K562 (cell line): ENCODE measurements at regions not wholly inside any gene's neighbourhood (a gene's known extent, or its start where the extent isn't known, plus 50 kb on each side); places are given as distances from the start of the nearest gene placed in this dataset.

Experiments
- ATAC-seq: fragments of 200-7000 bp; cut with Tn5 transposase; 3 replicates; pipeline ENCODE4 v1.9.1; 2020; ENCODE audit warnings: moderate library complexity
- BruUV-seq: library from RNA; stranded (reverse); fragments of 400-500 nt; replicated peaks from 2 replicates; lab custom pipeline; 2021; lab: Mats Ljungman, UMichigan
- CTCF ChIA-PET: fragments of 300-600 bp; formaldehyde crosslinking; extraction: SDS; loops from one replicate; lab custom pipeline; 2021; ENCODE audit warnings: low intra/inter-chr PET ratio; lab: Yijun Ruan, JAX
- POLR2A ChIA-PET: fragments of 300-600, 350-650 bp; sonication (Branson Sonifier 250); formaldehyde crosslinking; extraction: SDS; loops from one replicate; lab custom pipeline; 2021; ENCODE audit warnings: antibody characterized with exemption, inconsistent platforms; lab: Yijun Ruan, JAX
- DNase-seq, 4 experiments: peaks; one replicate each; pipeline versions ENCODE4 v3.0.0 to v3.0.0-alpha.2; 2011 to 2018; ENCODE audit warnings: low spot score in 3 of 4, mixed read lengths in 3 of 4; ENCODE audit errors: extremely low read depth in 1 of 4
- FAIRE-seq: peaks from 2 replicates; lab custom pipeline; 2011; peaks lifted over from hg19 to GRCh38; lab: Jason Lieb, UNC
- H2AFZ ChIP-seq: 2 replicates; pipeline ENCODE4 v1.6.0; 2011; ENCODE audit warnings: low read depth, low read length, control low read depth, inconsistent platforms
- H3K27ac ChIP-seq: fragments of 200-600 bp; 3 replicates; pipeline ENCODE4 v1.8.0; 2011; ENCODE audit warnings: low read depth, mild to moderate bottlenecking, control low read depth, inconsistent platforms, low read length, moderate library complexity, mixed read lengths; ENCODE audit errors: extremely low read depth
- H3K27me3 ChIP-seq, 2 experiments: fragments of 300-600 bp in 1 of 2; 2 replicates in 1 of 2; 3 replicates in 1 of 2; pipeline versions ENCODE4 v1.6.0 to v1.8.0; 2011; ENCODE audit warnings: inconsistent platforms in 2 of 2, low read length in 2 of 2, mild to moderate bottlenecking in 1 of 2, mixed read lengths in 1 of 2, moderate library complexity in 1 of 2; ENCODE audit not compliant: control insufficient read depth in 2 of 2, insufficient read depth in 2 of 2
- H3K36me3 ChIP-seq: fragments of 300-600 bp; 3 replicates; pipeline ENCODE4 v1.8.0; 2011; ENCODE audit warnings: mild to moderate bottlenecking, low read length, inconsistent platforms; ENCODE audit not compliant: control insufficient read depth, insufficient read depth
- H3K4me1 ChIP-seq, 2 experiments: fragments of 200-600 bp in 1 of 2; replicated peaks in 1 of 2; 2 replicates in 1 of 2; 3 replicates in 1 of 2; pipeline versions ENCODE4 v1.5.1 to v1.8.0; 2011; ENCODE audit warnings: inconsistent platforms in 2 of 2, low read length in 2 of 2, mild to moderate bottlenecking in 1 of 2, mixed read lengths in 1 of 2, moderate library complexity in 1 of 2; ENCODE audit not compliant: control insufficient read depth in 2 of 2, insufficient read depth in 2 of 2
- H3K4me2 ChIP-seq: 2 replicates; pipeline ENCODE4 v1.6.1; 2011; ENCODE audit warnings: low read length, control low read depth, inconsistent platforms, mixed read lengths; ENCODE audit not compliant: insufficient read depth
- H3K4me3 ChIP-seq: fragments of 200-600 bp; sonication (generic), shearing (Covaris generic); 2 replicates; pipeline ENCODE4 v1.5.1; 2016; ENCODE audit warnings: control low read depth, inconsistent platforms
- H3K79me2 ChIP-seq: fragments of 200-600 bp; 3 replicates; pipeline ENCODE4 v1.8.0; 2011; ENCODE audit warnings: low read length, inconsistent platforms; ENCODE audit not compliant: control insufficient read depth, insufficient read depth
- H3K9ac ChIP-seq, 2 experiments: 2 replicates each; pipeline versions ENCODE4 v1.6.0 to v1.6.1; 2011; ENCODE audit warnings: low read depth in 2 of 2, low read length in 2 of 2, control low read depth in 1 of 2, inconsistent platforms in 1 of 2, mild to moderate bottlenecking in 1 of 2, mixed read lengths in 1 of 2; ENCODE audit not compliant: insufficient read depth in 1 of 2
- H3K9me1 ChIP-seq: one replicate; pipeline ENCODE4 v1.6.0; 2011; ENCODE audit warnings: inconsistent platforms, mild to moderate bottlenecking, low read length, moderate library complexity; ENCODE audit not compliant: control insufficient read depth, insufficient read depth
- H3K9me3 ChIP-seq: replicated peaks from 2 replicates; pipeline ENCODE4 v1.5.1; 2011; ENCODE audit warnings: low read depth, low read length, inconsistent platforms; ENCODE audit not compliant: control insufficient read depth, insufficient read depth
- H4K20me1 ChIP-seq: replicated peaks from 2 replicates; pipeline ENCODE4 v1.6.1; 2011; ENCODE audit warnings: low read length, inconsistent platforms, mixed read lengths; ENCODE audit not compliant: control insufficient read depth, insufficient read depth
- BHLHE40 ChIP-seq: IDR thresholded peaks from 2 replicates; pipeline ENCODE4 v1.6.1; 2011; ENCODE audit warnings: low read length, improper control_type of control experiment
- JUN ChIP-seq, 2 experiments: sonication (generic) in 1 of 2; formaldehyde crosslinking in 1 of 2; IDR thresholded peaks; 2 replicates each; pipeline versions ENCODE4 v1.6.1 to v1.8.0; 2012 to 2022; ENCODE audit warnings: borderline replicate concordance in 2 of 2, mild to moderate bottlenecking in 2 of 2, improper control_type of control experiment in 1 of 2, low read depth in 1 of 2, low read length in 1 of 2, missing genetic modification reagents in 1 of 2
- KLF1 ChIP-seq: fragments of 450-650 bp; IDR thresholded peaks from 2 replicates; pipeline ENCODE4 v1.6.1; 2016; ENCODE audit warnings: missing genetic modification characterization, missing compliant biosample characterization
- MAFK ChIP-seq: IDR thresholded peaks from 2 replicates; pipeline ENCODE4 v1.6.1; 2011; ENCODE audit warnings: low read length, improper control_type of control experiment
- RBM39 ChIP-seq: fragments of 200-400 bp; formaldehyde crosslinking; optimal IDR thresholded peaks from 2 replicates; pipeline ENCODE3; 2018; ENCODE audit warnings: low read depth, low read length
- RHOXF2B ChIP-seq: fragments of 250-450 bp; sonication (Bioruptor Pico); conservative IDR thresholded peaks from 2 replicates; pipeline ENCODE4 v1.5.1; 2021
- SMAD1 ChIP-seq: fragments of 150-350 bp; IDR thresholded peaks from 2 replicates; pipeline ENCODE4 v1.6.1; 2014; ENCODE audit warnings: low read length, low read depth; ENCODE audit not compliant: partially characterized antibody
- SMAD2 ChIP-seq: fragments of 150-350 bp; IDR thresholded peaks from 2 replicates; pipeline ENCODE4 v1.6.1; 2014; ENCODE audit warnings: low read depth, mild to moderate bottlenecking, low read length
- TEAD4 ChIP-seq, 2 experiments: sonication (generic) in 1 of 2; formaldehyde crosslinking in 1 of 2; IDR thresholded peaks; 2 replicates each; pipeline versions ENCODE4 v1.6.1 to v1.8.0; 2012 to 2022; ENCODE audit warnings: borderline replicate concordance in 1 of 2, inconsistent platforms in 1 of 2, low read length in 1 of 2, mild to moderate bottlenecking in 1 of 2, missing genetic modification reagents in 1 of 2
- ZNF24 ChIP-seq: fragments of 450-650 bp; IDR thresholded peaks from 2 replicates; pipeline ENCODE4 v1.6.1; 2016
- WGBS: fragments of 100-300 bp; shearing (Covaris generic); methylation state at CpG from one replicate; pipeline ENCODE4 v1.1.6; 2016; ENCODE audit warnings: low coverage, mixed read lengths; ENCODE audit not compliant: insufficient coverage; ENCODE audit errors: missing lambda C conversion rate; 5-methylcytosine and 5-hydroxymethylcytosine counted together
- in situ Hi-C: fragments of 300-500 bp; cut with MboI; formaldehyde crosslinking; loops from 4 replicates; pipeline ENCODE4 v1.15.0; 2018; ENCODE audit warnings: inconsistent platforms, mixed read lengths
- intact Hi-C: fragments of 100-400 bp; cut with micrococcal nuclease; formaldehyde crosslinking; loops from 2 replicates; pipeline ENCODE4 v1.14.2; 2022
- TF ChIP-seq, protein P1 (sequence below): fragments of 250-450 bp; sonication (Bioruptor Pico); IDR thresholded peaks from 2 replicates; pipeline ENCODE4 v1.9.0; 2021; ENCODE audit warnings: mild to moderate bottlenecking, inconsistent platforms
- TF ChIP-seq, protein P2 (sequence below), 3 experiments: fragments of 200-800 bp in 1 of 3; fragments of 250-450 bp in 1 of 3; fragments of 450-650 bp in 1 of 3; sonication (Bioruptor Pico) in 1 of 3; sonication (Bioruptor generic) in 1 of 3; formaldehyde crosslinking in 1 of 3; IDR thresholded peaks; 2 replicates each; pipeline versions ENCODE4 v1.6.1 to v1.8.0; 2016 to 2022; ENCODE audit warnings: mild to moderate bottlenecking in 2 of 3, missing genetic modification characterization in 2 of 3, missing compliant biosample characterization in 1 of 3, moderate library complexity in 1 of 3

DNA sequence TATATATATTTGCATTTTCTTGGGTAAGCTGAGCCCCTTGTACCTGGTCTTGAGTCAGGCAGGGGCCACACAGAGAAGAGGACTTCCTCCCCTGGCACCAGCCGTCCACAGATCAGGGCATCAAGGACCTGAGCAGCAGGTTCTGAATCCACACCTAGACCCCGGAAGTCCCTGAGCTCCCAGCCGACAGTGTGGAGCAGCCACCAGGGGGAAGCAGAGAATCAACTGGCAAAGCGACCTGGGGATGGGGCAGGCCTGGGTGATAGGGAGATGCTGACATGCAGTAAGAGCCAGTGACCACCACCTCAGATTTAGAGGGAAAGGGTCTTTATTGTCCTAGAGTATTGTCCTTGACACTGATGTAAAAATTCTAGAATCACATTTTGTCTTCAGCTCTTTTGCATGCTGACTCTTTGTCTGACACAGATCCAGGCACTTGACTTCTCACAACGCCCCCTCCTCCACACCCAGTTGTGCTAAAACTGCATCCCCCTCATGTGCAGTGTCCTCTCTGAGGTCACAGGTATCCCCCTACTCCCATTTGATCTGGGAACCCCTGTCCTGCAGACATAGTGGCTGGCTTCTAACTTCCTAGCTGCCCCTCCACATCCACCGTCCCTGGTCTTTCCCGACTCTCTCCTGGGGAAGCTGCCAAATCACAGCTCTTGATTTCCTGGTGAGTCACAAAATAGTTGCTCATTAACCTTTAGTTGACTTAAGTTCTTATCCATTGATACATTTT lies 109.3 kb downstream of the GGTLC2 start:
- Histone ChIP-seq H3K4me2 (no peak overlapping the region), H3K36me3 (no peaks in the 10 kb centered on the region), H2AFZ (peak overlapping the region; percentile 58), H4K20me1 (peaks cover 34% of the 10 kb centered on the region), H3K9ac (no peak overlapping the region), H3K4me1 (no peaks in the 10 kb centered on the region), H3K4me3 (no peak overlapping the region), H3K27ac (no peak overlapping the region), H3K27me3 (peaks cover 2 to 20% of the 10 kb centered on the region in 2 experiments; a peak in 3 of 5 replicates), H3K9me1 (no peaks in the 10 kb centered on the region), H3K9me3 (no peaks in the 10 kb centered on the region), H3K79me2 (no peaks in the 10 kb centered on the region)
- ATAC-seq (peak; percentile 97), DNase-seq (peak; percentile 96 to 100 (median 100)), FAIRE-seq (peak; percentile 91)
- intact Hi-C loops (loop anchor here (1.0 kb wide), 5 partner anchors 17 to 375 kb away; no protein-coding TSS in a partner anchor), in situ Hi-C loops (no loop called here)
- WGBS, result 2% methylated on average over 7 of the region's 7 CpGs
- no TSS peak for BruUV-seq
- POLR2A ChIA-PET, result interaction anchor here (0.6 to 5.2 kb wide), 24 partner anchors 9 to 365 kb away, joined by 3 to 41 read pairs (median 8); no protein-coding TSS in a partner anchor
- CTCF ChIA-PET, result interaction anchor here (0.5 to 3.5 kb wide), 18 partner anchors 8 to 623 kb away, joined by 3 to 54 read pairs (median 4); no protein-coding TSS in a partner anchor
- peak; percentile 79 for TF ChIP-seq KLF1 (tag)
- TF ChIP-seq ZNF24, result 0 out of 2 replicates have a peak, but pooled peaks have one; percentile 14
- TF ChIP-seq MAFK, result peak; percentile 42; the same call in 1 of the 2 replicates
- peak; percentile 39; the same call in 1 of the 2 replicates for TF ChIP-seq BHLHE40
- peak; percentile 73; the same call in 1 of the 2 replicates for TF ChIP-seq RHOXF2B (CRISPR knock-in tag)
- peak; percentile 87; the same call in 1 of the 2 replicates for TF ChIP-seq SMAD2
- peak; percentile 96 for TF ChIP-seq RBM39
- TF ChIP-seq, protein P1, sequence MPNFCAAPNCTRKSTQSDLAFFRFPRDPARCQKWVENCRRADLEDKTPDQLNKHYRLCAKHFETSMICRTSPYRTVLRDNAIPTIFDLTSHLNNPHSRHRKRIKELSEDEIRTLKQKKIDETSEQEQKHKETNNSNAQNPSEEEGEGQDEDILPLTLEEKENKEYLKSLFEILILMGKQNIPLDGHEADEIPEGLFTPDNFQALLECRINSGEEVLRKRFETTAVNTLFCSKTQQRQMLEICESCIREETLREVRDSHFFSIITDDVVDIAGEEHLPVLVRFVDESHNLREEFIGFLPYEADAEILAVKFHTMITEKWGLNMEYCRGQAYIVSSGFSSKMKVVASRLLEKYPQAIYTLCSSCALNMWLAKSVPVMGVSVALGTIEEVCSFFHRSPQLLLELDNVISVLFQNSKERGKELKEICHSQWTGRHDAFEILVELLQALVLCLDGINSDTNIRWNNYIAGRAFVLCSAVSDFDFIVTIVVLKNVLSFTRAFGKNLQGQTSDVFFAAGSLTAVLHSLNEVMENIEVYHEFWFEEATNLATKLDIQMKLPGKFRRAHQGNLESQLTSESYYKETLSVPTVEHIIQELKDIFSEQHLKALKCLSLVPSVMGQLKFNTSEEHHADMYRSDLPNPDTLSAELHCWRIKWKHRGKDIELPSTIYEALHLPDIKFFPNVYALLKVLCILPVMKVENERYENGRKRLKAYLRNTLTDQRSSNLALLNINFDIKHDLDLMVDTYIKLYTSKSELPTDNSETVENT (CRISPR knock-in tag), result peak; percentile 21; the same call in 1 of the 2 replicates
- peak; percentile 19 for TF ChIP-seq SMAD1
- TF ChIP-seq, protein P2, sequence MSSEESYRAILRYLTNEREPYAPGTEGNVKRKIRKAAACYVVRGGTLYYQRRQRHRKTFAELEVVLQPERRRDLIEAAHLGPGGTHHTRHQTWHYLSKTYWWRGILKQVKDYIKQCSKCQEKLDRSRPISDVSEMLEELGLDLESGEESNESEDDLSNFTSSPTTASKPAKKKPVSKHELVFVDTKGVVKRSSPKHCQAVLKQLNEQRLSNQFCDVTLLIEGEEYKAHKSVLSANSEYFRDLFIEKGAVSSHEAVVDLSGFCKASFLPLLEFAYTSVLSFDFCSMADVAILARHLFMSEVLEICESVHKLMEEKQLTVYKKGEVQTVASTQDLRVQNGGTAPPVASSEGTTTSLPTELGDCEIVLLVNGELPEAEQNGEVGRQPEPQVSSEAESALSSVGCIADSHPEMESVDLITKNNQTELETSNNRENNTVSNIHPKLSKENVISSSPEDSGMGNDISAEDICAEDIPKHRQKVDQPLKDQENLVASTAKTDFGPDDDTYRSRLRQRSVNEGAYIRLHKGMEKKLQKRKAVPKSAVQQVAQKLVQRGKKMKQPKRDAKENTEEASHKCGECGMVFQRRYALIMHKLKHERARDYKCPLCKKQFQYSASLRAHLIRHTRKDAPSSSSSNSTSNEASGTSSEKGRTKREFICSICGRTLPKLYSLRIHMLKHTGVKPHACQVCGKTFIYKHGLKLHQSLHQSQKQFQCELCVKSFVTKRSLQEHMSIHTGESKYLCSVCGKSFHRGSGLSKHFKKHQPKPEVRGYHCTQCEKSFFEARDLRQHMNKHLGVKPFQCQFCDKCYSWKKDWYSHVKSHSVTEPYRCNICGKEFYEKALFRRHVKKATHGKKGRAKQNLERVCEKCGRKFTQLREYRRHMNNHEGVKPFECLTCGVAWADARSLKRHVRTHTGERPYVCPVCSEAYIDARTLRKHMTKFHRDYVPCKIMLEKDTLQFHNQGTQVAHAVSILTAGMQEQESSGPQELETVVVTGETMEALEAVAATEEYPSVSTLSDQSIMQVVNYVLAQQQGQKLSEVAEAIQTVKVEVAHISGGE (CRISPR knock-in tag; IDR thresholded peaks at IDR 0.05), result no peak
- TF ChIP-seq JUN (IDR thresholded peaks at IDR 0.05; ENCODE audit: borderline replicate concordance, low read depth, low read length), result peak; percentile 79; the same call in 1 of the 2 replicates
- TF ChIP-seq JUN (CRISPR knock-in tag; IDR thresholded peaks at IDR 0.05; ENCODE audit: borderline replicate concordance), result no peak
- TF ChIP-seq TEAD4 (IDR thresholded peaks at IDR 0.05; ENCODE audit: low read length), result peak; percentile 56
- no peak; the same call in 1 of the 2 replicates for TF ChIP-seq TEAD4 (CRISPR knock-in tag; IDR thresholded peaks at IDR 0.05; ENCODE audit: borderline replicate concordance)
